RWPE1 (cell line): ENCODE measurements at regions not wholly inside any gene's neighbourhood (a gene's known extent, or its start where the extent isn't known, plus 50 kb on each side); places are given as distances from the start of the nearest gene placed in this dataset.
"Not testable (repeated sequence)": the region's sequence is repeated elsewhere in the genome, so short reads cannot be mapped to it uniquely, and the experiment has no call there.

ENCODE experiments used
- CTCF ChIA-PET: fragments of 350-600 bp; sonication (Branson Sonifier 250); formaldehyde crosslinking; extraction: SDS; loops from one replicate; lab custom pipeline; 2021; lab: Yijun Ruan, JAX
- POLR2A ChIA-PET: fragments of 400-600 bp; formaldehyde crosslinking; extraction: SDS; loops from one replicate; lab custom pipeline; 2020; ENCODE audit warnings: antibody characterized with exemption; ENCODE audit not compliant: low non-redundant PET; lab: Yijun Ruan, JAX
- DNase-seq: peaks from one replicate; pipeline ENCODE4 v3.0.0; 2012; ENCODE audit warnings: low spot score
- H3K27ac ChIP-seq: fragments of 450-650 bp; 2 replicates; pipeline ENCODE4 v1.5.1; 2017
- TF ChIP-seq, protein P1 (sequence below): fragments of 450-650 bp; conservative IDR thresholded peaks from 2 replicates; pipeline ENCODE4 v1.5.1; 2017; ENCODE audit warnings: low read depth, mild to moderate bottlenecking

DNA sequence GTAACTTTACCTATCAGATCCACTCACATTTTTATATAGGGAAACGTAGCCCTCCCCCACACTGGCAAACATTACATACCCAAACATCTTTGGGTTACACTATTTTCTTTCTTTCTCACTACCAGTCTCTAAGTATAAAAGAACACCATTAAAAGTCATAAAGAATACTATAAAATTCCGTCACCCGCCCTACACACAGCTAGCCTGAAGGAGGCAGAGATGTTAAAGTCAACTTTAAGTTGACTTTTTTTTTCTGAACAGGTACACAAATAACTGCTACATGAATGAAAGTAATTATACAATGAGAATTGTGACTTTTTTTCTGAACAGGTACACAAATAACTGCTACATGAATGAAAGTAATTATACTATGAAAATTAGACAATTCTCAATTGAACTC is 628.3 kb downstream of the NUP35 start:
- no peak for DNase-seq
- ChIA-PET CTCF (no interaction called here), POLR2A (no interaction called here)
- no peak overlapping the region for H3K27ac ChIP-seq
- TF ChIP-seq, protein P1, sequence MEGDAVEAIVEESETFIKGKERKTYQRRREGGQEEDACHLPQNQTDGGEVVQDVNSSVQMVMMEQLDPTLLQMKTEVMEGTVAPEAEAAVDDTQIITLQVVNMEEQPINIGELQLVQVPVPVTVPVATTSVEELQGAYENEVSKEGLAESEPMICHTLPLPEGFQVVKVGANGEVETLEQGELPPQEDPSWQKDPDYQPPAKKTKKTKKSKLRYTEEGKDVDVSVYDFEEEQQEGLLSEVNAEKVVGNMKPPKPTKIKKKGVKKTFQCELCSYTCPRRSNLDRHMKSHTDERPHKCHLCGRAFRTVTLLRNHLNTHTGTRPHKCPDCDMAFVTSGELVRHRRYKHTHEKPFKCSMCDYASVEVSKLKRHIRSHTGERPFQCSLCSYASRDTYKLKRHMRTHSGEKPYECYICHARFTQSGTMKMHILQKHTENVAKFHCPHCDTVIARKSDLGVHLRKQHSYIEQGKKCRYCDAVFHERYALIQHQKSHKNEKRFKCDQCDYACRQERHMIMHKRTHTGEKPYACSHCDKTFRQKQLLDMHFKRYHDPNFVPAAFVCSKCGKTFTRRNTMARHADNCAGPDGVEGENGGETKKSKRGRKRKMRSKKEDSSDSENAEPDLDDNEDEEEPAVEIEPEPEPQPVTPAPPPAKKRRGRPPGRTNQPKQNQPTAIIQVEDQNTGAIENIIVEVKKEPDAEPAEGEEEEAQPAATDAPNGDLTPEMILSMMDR = no peak

DNA sequence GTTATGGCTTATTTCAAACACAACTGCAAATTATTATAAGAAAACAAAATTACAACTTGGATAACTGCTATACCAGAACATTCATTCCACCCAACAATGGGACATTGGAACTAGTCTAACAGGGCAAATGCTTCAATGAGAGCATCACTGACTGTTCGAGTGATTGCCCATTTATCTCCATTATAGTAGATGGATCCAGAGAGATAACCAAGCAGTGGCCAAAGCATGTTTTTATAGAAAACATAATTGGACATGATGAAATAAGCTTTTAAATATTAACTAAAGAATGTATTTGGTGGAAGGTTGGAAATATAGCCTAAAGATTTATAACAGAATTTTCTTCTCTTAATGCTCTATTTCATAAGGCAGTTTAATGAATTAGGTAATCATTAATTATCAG is 634.8 kb downstream of the NUP35 start:
- ChIA-PET POLR2A (no interaction called here), CTCF (no interaction called here)
- TF ChIP-seq, protein P1 = no peak
- H3K27ac ChIP-seq = no peak overlapping the region
- DNase-seq = no peak

DNA sequence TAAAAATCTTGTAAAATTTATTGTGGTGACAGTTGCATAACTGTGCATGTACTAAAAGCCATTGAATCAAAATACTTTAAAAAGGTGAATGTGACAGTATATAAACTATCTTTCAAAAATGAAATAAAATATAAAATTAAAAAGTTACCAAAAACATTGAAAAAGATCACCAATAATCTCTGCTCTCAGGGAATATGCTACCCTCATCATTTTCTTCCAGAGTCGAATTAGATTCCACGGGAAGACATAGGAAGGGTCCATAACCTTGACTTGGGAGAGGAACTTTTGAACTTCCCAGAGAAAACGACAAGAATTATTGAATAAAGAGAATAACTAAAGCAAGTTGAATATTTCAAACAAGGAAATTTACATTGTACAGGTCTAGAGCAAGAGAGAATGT is 649.5 kb downstream of the NUP35 start:
- POLR2A ChIA-PET = no interaction called here
- TF ChIP-seq, protein P1 = no peak
- DNase-seq = no peak

DNA sequence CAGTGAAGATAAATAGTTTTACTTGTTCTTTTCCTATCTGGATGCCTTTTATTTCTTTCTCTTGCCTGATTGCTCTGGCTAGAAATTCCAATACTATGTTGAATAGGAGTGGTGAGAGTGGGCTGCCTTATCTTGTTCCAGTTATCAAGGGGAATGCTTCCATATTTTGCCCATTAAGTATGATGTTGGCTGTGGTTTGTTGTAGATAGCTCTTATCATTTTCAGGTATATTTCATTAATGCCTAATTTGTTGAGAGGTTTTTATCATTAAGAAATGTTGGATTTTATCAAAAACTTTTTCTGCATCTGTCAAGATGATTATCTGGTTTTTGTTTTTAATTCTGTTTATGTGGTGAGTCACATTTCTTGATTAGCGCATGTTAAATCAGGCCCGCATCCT is 655.8 kb downstream of the NUP35 start:
- DNase-seq = no peak
- TF ChIP-seq, protein P1 = no peak
- no peak overlapping the region for H3K27ac ChIP-seq
- ChIA-PET POLR2A (no interaction called here), CTCF (no interaction called here)

More for the DNA sequence above, 649.5 kb downstream of the NUP35 start:
- CTCF ChIA-PET = no interaction called here
- no peak overlapping the region for H3K27ac ChIP-seq

DNA sequence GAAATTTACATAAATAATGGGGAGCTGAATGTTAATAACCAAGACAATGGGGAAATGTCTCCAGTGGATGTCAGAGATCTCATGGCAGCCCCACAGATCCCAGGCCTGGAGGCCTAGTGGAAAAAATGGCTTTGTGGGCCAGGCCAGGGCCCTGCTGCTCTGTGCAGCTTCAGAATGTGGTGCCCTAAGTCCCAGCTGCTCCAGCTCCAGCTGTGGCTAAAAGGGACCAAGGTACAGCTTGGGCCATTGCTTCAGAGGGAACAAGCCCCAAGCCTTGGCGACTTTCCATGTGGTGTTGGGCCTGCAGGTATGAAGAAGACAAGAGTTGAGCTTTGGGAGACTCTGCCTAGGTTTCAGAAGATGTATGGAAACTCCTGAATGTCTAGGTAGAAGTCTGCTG is 658.2 kb downstream of the NUP35 start:
- TF ChIP-seq, protein P1 = no peak
- H3K27ac ChIP-seq = no peak overlapping the region
- ChIA-PET CTCF (no interaction called here), POLR2A (no interaction called here)
- DNase-seq = no peak

DNA sequence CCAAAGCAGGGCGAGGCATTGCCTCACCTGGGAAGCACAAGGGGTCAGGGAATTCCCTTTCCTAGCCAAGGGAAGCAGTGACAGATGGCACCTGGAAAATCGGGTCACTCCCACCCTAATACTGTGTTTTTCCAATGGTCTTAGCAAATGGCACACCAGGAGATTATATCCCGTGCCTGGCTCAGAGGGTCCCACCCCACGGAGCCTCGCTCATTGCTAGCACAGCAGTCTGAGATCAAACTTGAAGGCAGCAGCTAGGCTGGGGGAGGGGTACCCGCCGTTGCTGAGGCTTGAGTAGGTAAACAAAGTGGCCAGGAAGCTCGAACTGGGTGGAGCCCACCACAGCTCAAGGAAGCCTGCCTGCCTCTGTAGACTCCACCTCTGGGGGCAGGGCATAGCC is 664.6 kb downstream of the NUP35 start:
- H3K27ac ChIP-seq, POLR2A ChIA-PET, DNase-seq, CTCF ChIA-PET: not testable (repeated sequence)

DNA sequence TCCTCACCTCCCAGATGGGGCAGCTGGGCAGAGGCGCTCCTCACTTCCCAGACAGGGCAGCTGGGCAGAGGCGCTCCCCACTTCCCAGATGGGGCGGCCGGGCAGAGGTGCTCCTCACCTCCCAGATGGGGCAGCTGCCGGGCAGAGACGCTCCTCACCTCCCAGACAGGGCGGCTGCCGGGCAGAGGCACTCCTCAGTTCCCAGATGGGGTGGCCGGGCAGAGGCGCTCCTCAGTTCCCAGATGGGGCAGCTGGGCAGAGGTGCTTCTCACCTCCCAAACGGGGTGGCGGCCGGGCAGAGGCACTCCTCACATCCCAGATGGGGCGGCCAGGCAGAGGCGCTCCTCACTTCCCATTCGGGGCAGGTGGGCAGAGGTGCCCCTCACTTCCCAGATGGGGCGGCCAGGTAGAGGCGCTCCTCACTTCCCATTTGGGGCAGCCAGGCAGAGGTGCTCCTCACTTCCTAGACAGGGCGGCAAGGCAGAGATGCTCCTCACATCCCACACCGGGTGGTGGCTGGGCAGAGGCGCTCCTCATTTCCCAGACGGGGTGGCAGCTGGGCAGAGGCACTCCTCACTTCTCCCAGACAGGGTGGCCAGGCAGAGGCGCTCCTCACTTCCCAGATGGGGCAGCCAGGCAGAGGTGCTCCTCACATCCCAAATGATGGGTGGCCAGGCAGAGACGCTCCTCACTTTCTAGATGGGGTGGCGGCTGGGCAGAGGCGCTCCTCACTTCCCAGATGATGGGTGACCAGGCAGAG is 668.1 kb downstream of the NUP35 start:
- CTCF ChIA-PET, POLR2A ChIA-PET, DNase-seq: not testable (repeated sequence)

More for the DNA sequence above, 668.1 kb downstream of the NUP35 start:
- not testable (repeated sequence) for H3K27ac ChIP-seq
